B cell (primary cell): ENCODE measurements at regions not wholly inside any gene's neighbourhood (a gene's known extent, or its start where the extent isn't known, plus 50 kb on each side); places are given as distances from the start of the nearest gene placed in this dataset.

Source experiments
- ATAC-seq: fragments of 200-7000 bp; cut with Tn5 transposase; one replicate; pipeline ENCODE4 v1.10.0; 2021; ENCODE audit warnings: low read depth, mild to moderate bottlenecking, moderate number of reproducible peaks, moderate library complexity
- CTCF ChIA-PET: fragments of 350-600 bp; sonication (Branson Sonifier 250); formaldehyde crosslinking; loops from one replicate; lab custom pipeline; 2021; ENCODE audit warnings: antibody characterized with exemption, inconsistent platforms; lab: Charles Lee
- POLR2A ChIA-PET: fragments of 350-600 bp; sonication (Branson Sonifier 250); formaldehyde crosslinking; loops from one replicate; lab custom pipeline; 2021; ENCODE audit warnings: antibody characterized with exemption; lab: Charles Lee
- DNase-seq: peaks from one replicate; pipeline ENCODE4 v3.0.0; 2013
- H2AFZ ChIP-seq: 2 replicates; pipeline ENCODE4 v1.6.1; 2012; ENCODE audit warnings: mild to moderate bottlenecking, low read depth, low read length; ENCODE audit not compliant: insufficient read depth, poor library complexity, severe bottlenecking
- H3K27ac ChIP-seq, 2 donors: 1 replicate in 1 of 2; 2 replicates in 1 of 2; pipeline ENCODE4 v1.5.1; 2012 to 2013; ENCODE audit warnings: low read length in 2 of 2, mild to moderate bottlenecking in 2 of 2, moderate library complexity in 1 of 2
- H3K27me3 ChIP-seq, 4 experiments: fragments of 200-600 bp in 1 of 4; sonication (generic) in 1 of 4; replicated peaks in 1 of 4; 1 replicate in 2 of 4; 2 replicates in 2 of 4; pipeline versions ENCODE4 v1.6.1 to v1.7.0; 2013 to 2016; ENCODE audit warnings: low read length in 3 of 4, mild to moderate bottlenecking in 2 of 4, mixed read lengths in 1 of 4, moderate library complexity in 1 of 4; ENCODE audit not compliant: insufficient read depth in 4 of 4, control insufficient read depth in 3 of 4; ENCODE audit errors: control extremely low read depth in 1 of 4
- H3K36me3 ChIP-seq, 2 experiments: replicated peaks in 1 of 2; 1 replicate in 1 of 2; 2 replicates in 1 of 2; pipeline versions ENCODE4 v1.6.1 to v1.7.1; 2013; ENCODE audit warnings: low read length in 1 of 2; ENCODE audit not compliant: insufficient read depth in 2 of 2, control insufficient read depth in 1 of 2; ENCODE audit errors: control extremely low read depth in 1 of 2, extremely low read depth in 1 of 2
- H3K4me1 ChIP-seq, 2 donors: fragments of 200-600 bp in 1 of 2; sonication (generic) in 1 of 2; 1 replicate in 1 of 2; 2 replicates in 1 of 2; pipeline versions ENCODE4 v1.5.1 to v1.6.1; 2013 to 2017; ENCODE audit warnings: low read length in 2 of 2; ENCODE audit not compliant: control insufficient read depth in 2 of 2, insufficient read depth in 2 of 2
- H3K4me2 ChIP-seq: replicated peaks from 2 replicates; pipeline ENCODE3; 2012; ENCODE audit warnings: mild to moderate bottlenecking, low read depth, low read length; ENCODE audit not compliant: poor library complexity, severe bottlenecking
- H3K4me3 ChIP-seq, 5 experiments: fragments of 200-600 bp in 1 of 5; sonication (generic) in 1 of 5; 1 replicate in 3 of 5; 2 replicates in 2 of 5; pipeline versions ENCODE4 v1.5.1 to v1.7.0; 2011 to 2016; ENCODE audit warnings: low read length in 4 of 5, mild to moderate bottlenecking in 4 of 5, low read depth in 2 of 5, control low read depth in 1 of 5, moderate library complexity in 1 of 5; ENCODE audit not compliant: insufficient read depth in 1 of 5; ENCODE audit errors: control extremely low read depth in 1 of 5, extremely low read depth in 1 of 5
- H3K79me2 ChIP-seq: fragments of 200-600 bp; sonication (generic); one replicate; pipeline ENCODE4 v1.6.0; 2016; ENCODE audit warnings: low read length; ENCODE audit not compliant: control insufficient read depth, insufficient read depth
- H3K9ac ChIP-seq: fragments of 200-600 bp; sonication (generic); 2 replicates; pipeline ENCODE4 v1.6.1; 2017; ENCODE audit warnings: mild to moderate bottlenecking, low read length, moderate library complexity
- H3K9me3 ChIP-seq, 3 donors: one replicate each; pipeline versions ENCODE4 v1.6.1 to v1.7.1; 2013; ENCODE audit warnings: low read length in 2 of 3; ENCODE audit not compliant: control insufficient read depth in 2 of 3, insufficient read depth in 1 of 3; ENCODE audit errors: control extremely low read depth in 1 of 3
- H4K20me1 ChIP-seq: 2 replicates; pipeline ENCODE4 v1.6.0; 2012; ENCODE audit warnings: mild to moderate bottlenecking, low read length; ENCODE audit not compliant: insufficient read depth, control insufficient read depth, poor library complexity, severe bottlenecking
- H3K27ac Mint-ChIP-seq: one replicate; pipeline ENCODE4 v1.8.0; 2021; ENCODE audit warnings: mixed read lengths
- H3K27me3 Mint-ChIP-seq: one replicate; pipeline ENCODE4 v1.8.0; 2021; ENCODE audit warnings: mixed read lengths
- H3K4me1 Mint-ChIP-seq: one replicate; pipeline ENCODE4 v1.8.0; 2021; ENCODE audit warnings: mixed read lengths
- H3K4me3 Mint-ChIP-seq: one replicate; pipeline ENCODE4 v1.8.0; 2021; ENCODE audit warnings: mixed read lengths
- H3K9me3 Mint-ChIP-seq: one replicate; pipeline ENCODE4 v1.8.0; 2022; ENCODE audit warnings: mixed read lengths; ENCODE audit not compliant: insufficient read depth
- CTCF ChIP-seq: fragments of 200-600 bp; IDR thresholded peaks from one replicate; pipeline ENCODE4 v1.8.0; 2022; ENCODE audit warnings: antibody characterized with exemption, mild to moderate bottlenecking
- EZH2 ChIP-seq: IDR thresholded peaks from 2 replicates; pipeline ENCODE4 v1.6.1; 2012; ENCODE audit warnings: borderline replicate concordance, low read depth, mild to moderate bottlenecking, moderate library complexity, low read length; ENCODE audit not compliant: insufficient read depth, poor library complexity, severe bottlenecking
- WGBS: methylation state at CpG from one replicate; pipeline ENCODE4 v1.1.5; 2013; ENCODE audit warnings: missing lambda C conversion rate; ENCODE audit not compliant: insufficient coverage; 5-methylcytosine and 5-hydroxymethylcytosine counted together
- intact Hi-C: fragments of 100-400 bp; cut with micrococcal nuclease; formaldehyde crosslinking; loops from one replicate; pipeline ENCODE4 v1.10.0; 2022

GRCh38 chr11:112856591-112856990, 104.6 kb upstream of the NCAM1 start:
- intact Hi-C loops: no loop called here

More at GRCh38 chr11:112856591-112856990, 104.6 kb upstream of the NCAM1 start:
- 58% methylated on average over 2 of the region's 2 CpGs for WGBS
- Mint-ChIP-seq H3K4me1 (no peaks in the 10 kb centered on the region), H3K27ac (no peak overlapping the region), H3K27me3 (no peaks in the 10 kb centered on the region), H3K4me3 (no peak overlapping the region), H3K9me3 (peaks cover 10% of the 10 kb centered on the region)
- Histone ChIP-seq H3K79me2 (no peaks in the 10 kb centered on the region), H3K9ac (no peak overlapping the region), H3K27me3 (peaks cover 0 to 3% (median 0%) of the 10 kb centered on the region in 4 experiments), H3K27ac (no peak overlapping the region), H3K4me3 (no peak overlapping the region), H3K9me3 (peaks cover 0 to 7% (median 2%) of the 10 kb centered on the region in 3 donors), H3K4me2 (no peak overlapping the region), H2AFZ (no peak overlapping the region), H4K20me1 (no peaks in the 10 kb centered on the region), H3K36me3 (no peaks in the 10 kb centered on the region), H3K4me1 (no peaks in the 10 kb centered on the region)
- ChIA-PET POLR2A (no interaction called here), CTCF (no interaction called here)
- DNase-seq: no peak
- TF ChIP-seq EZH2 (no peak), CTCF (no peak)
- ATAC-seq: no peak
